ENCODE measurements at regions not wholly inside any gene's neighbourhood (a gene's known extent, or its start where the extent isn't known, plus 50 kb on each side); places are given as distances from the start of the nearest gene placed in this dataset.

GRCh38 chr21:35465741-35466140, 416.6 kb upstream of the RUNX1 start:
- no peak overlapping the region for H3K4me3 ChIP-seq (ENCODE audit: low read depth, low read length)
- TF ChIP-seq CTCF (IDR thresholded peaks at IDR 0.05; ENCODE audit: low read depth, low read length, missing control alignments), result no peak
- in situ Hi-C loops (cut with HindIII; ENCODE audit: low sequenced_read_pairs), result no loop called here
- no peak for DNase-seq (ENCODE audit: low read depth)

- no peak for DNase-seq (ENCODE audit: low read depth)
- TF ChIP-seq CTCF (IDR thresholded peaks at IDR 0.05; ENCODE audit: low read depth, low read length, missing control alignments), result no peak
- in situ Hi-C loops (cut with HindIII; ENCODE audit: low sequenced_read_pairs), result no loop called here
- H3K4me3 ChIP-seq (ENCODE audit: low read depth, low read length), result no peak overlapping the region
These were observed 412.6 kb upstream of the RUNX1 start for GRCh38 chr21:35461700-35462099.

GRCh38 chr21:35460441-35460840, 411.3 kb upstream of the RUNX1 start:
- no peak for TF ChIP-seq CTCF (IDR thresholded peaks at IDR 0.05; ENCODE audit: low read depth, low read length, missing control alignments)
- H3K4me3 ChIP-seq (ENCODE audit: low read depth, low read length), result no peak overlapping the region
- no peak for DNase-seq (ENCODE audit: low read depth)
- in situ Hi-C loops (cut with HindIII; ENCODE audit: low sequenced_read_pairs), result no loop called here

- H3K4me3 ChIP-seq (ENCODE audit: low read depth, low read length), result no peak overlapping the region
- in situ Hi-C loops (cut with HindIII; ENCODE audit: low sequenced_read_pairs), result no loop called here
- DNase-seq (ENCODE audit: low read depth), result no peak
- no peak for TF ChIP-seq CTCF (IDR thresholded peaks at IDR 0.05; ENCODE audit: low read depth, low read length, missing control alignments)
These were observed 409.3 kb upstream of the RUNX1 start for GRCh38 chr21:35458405-35458804.

- no peak overlapping the region for H3K4me3 ChIP-seq (ENCODE audit: low read depth, low read length)
- in situ Hi-C loops (cut with HindIII; ENCODE audit: low sequenced_read_pairs), result no loop called here
- DNase-seq (ENCODE audit: low read depth), result no peak
- TF ChIP-seq CTCF (IDR thresholded peaks at IDR 0.05; ENCODE audit: low read depth, low read length, missing control alignments), result no peak
These were observed 408.1 kb upstream of the RUNX1 start for GRCh38 chr21:35457097-35457804.

GRCh38 chr21:35451276-35451675, 402.2 kb upstream of the RUNX1 start:
- no peak for DNase-seq (ENCODE audit: low read depth)
- no peak overlapping the region for H3K4me3 ChIP-seq (ENCODE audit: low read depth, low read length)
- in situ Hi-C loops (cut with HindIII; ENCODE audit: low sequenced_read_pairs), result loop anchor here (5.0 kb wide), 1 partner anchor 71 kb away; no protein-coding TSS in a partner anchor
- no peak for TF ChIP-seq CTCF (IDR thresholded peaks at IDR 0.05; ENCODE audit: low read depth, low read length, missing control alignments)
